ENCODE measurements at regions not wholly inside any gene's neighbourhood (a gene's known extent, or its start where the extent isn't known, plus 50 kb on each side); places are given as distances from the start of the nearest gene placed in this dataset.

DNA sequence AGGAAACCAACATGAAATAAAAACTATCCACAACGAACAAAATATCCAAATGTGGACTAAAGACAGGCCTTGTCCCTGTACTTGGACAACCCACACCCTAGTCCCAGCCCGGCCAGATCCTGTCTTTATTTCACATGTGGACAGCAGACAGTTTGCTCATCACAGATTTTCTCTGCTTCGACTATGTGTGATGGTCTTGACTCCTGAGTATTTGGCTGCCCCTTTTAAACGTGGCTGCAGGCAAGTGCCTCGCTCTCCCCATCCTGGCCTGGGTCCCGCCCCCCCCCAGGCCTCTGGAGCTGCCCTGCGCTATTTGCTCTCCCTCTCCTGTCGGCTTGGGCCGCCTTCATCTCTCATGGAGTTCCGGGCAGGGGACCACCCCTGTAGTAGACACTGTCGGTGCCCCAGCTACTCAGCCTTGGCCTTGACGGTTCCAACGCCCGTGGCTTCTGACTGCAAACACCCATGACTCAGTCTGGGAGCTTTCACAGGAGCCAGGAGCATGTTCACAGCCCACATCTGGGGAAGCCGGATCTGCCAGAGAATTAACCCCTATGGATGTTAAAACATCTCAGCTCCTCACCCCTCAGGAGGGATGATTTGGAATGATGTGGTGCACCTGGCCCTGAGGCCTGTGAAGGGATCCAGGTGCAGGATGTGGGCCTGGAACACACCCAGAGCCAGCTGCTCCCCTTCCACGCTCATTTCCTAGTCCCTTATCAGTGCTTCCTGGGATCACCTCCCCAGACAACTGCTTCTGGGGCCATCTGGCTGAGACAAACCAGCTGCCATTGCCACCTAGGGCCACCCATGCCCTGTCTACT lies 229.7 kb upstream of the RPL38 start:
- TF ChIP-seq, protein P1, sequence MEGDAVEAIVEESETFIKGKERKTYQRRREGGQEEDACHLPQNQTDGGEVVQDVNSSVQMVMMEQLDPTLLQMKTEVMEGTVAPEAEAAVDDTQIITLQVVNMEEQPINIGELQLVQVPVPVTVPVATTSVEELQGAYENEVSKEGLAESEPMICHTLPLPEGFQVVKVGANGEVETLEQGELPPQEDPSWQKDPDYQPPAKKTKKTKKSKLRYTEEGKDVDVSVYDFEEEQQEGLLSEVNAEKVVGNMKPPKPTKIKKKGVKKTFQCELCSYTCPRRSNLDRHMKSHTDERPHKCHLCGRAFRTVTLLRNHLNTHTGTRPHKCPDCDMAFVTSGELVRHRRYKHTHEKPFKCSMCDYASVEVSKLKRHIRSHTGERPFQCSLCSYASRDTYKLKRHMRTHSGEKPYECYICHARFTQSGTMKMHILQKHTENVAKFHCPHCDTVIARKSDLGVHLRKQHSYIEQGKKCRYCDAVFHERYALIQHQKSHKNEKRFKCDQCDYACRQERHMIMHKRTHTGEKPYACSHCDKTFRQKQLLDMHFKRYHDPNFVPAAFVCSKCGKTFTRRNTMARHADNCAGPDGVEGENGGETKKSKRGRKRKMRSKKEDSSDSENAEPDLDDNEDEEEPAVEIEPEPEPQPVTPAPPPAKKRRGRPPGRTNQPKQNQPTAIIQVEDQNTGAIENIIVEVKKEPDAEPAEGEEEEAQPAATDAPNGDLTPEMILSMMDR (conservative IDR thresholded peaks at IDR 0.05), result no peak
- H3K27ac ChIP-seq, result no peak overlapping the region

DNA sequence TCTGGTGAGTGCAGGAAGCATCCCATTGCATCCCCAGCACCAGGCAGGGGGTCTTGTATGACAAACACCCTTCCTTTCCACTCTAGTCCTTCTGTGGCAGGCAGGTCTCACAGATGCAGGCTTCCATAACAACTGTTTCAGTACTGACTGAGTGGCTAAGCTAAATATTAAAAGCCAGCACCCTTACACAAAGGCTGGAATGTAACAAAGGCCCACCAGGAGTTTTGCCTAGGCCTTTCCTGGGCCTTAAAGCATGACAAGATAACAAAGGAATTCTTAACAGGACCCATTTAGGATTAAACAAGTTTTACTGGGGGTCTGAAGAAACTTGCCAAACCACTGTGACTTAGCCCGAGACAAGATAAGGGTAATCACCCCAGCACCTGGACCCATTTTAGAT lies 228.9 kb upstream of the RPL38 start:
- no peak overlapping the region for H3K27ac ChIP-seq

DNA sequence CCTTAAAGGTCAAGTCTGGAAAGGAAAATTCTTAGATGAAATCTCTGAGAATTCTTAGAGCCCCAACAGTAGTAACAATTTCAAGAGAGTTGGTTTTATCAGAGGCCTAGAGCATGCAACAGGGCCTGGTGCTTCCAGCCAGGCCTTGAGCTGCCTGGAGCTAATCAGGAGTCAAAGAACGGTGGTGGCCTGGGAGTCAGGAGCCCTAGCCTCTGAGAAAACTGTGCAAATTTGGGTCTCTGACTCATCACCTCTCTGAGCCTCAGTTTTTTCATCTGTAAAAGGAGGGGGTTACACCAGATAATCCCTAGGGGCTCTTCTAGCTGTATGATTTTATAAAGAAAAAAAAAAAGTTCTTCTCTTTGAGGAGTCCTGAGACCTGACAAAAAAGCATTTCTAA lies 227.3 kb upstream of the RPL38 start:
- no peak overlapping the region for H3K27ac ChIP-seq
- TF ChIP-seq, protein P1 (conservative IDR thresholded peaks at IDR 0.05), result no peak

More for the DNA sequence above, 228.9 kb upstream of the RPL38 start:
- TF ChIP-seq, protein P1 (conservative IDR thresholded peaks at IDR 0.05), result no peak

DNA sequence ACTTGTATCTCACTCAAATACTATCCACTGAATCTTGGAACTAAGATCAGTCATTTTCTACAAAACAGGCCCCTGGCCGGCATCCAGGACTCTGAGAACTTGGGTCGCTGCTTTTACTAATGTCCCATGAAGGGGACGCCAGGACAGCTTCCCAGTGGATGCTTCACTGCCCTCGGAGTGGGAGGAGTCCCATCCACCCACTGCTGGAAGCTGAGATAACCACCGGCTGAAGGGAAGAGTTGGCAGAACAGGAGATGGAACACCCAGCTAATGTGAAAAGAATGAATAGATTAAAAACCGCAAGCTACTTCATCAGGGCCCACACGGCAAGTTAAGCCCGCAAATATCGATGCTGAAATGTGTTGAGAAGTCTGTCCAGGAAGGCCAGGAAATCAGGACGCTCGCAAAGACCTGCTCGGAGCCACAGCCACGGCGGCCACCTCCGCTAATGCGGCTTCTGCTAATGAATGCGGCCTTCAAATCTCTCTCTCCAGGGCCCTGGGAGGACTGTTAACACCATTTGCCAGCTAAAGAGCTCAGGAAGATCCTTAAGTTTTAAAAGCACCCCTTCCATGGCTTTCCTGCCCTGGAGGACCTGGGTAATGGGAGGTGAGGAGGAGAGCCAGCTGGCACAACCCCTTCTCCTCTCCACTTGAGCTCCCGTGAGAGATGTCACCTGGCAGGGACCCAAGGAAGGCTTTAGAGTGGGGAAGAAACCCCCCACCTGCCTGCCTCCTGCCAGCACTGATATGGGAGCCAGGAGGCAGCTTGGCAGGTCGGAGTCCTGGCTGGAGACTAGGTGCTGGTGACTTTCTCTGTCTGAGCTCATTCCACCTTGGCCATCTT lies 226.6 kb upstream of the RPL38 start:
- H3K27ac ChIP-seq, result no peak overlapping the region
- TF ChIP-seq, protein P1 (conservative IDR thresholded peaks at IDR 0.05), result no peak

DNA sequence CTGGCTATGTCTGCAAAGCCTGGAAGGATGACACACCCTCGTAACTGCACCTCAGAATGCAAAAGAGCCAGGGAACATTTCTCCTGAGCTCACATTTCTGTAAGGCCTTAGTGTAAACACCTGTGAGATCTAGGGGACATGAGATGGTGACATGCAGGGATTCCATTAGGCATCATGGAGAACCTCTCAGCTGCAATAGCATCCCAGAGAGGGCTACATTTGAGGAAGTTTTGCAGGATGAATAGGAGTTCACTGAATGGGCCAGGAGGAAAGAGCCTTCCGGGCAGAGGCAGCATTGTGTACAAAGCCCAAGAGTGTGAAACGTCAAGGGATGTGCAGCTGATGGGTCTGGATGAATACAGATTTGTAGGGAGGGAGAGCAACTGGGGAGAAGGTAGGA lies 223.0 kb upstream of the RPL38 start:
- TF ChIP-seq, protein P1 (conservative IDR thresholded peaks at IDR 0.05), result no peak

DNA sequence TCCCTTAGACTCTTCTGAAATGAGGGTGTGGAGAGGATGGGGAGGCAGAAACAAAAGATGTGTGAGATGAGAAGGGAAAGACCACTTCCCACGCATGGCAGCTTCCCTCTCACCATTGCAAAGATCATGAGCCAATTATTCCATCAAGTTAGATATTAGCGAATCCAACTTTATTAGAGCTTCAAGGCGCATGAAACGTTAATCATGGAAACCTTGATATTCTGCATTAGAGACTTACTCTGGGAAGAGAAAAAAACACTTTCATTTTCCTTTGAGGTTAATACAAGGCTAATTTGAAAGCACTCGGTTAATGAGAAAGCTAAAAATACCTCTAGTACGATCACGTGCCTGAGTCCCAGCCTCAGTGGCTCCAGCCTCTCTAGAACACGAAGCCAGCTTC lies 220.6 kb upstream of the RPL38 start:
- TF ChIP-seq, protein P1 (conservative IDR thresholded peaks at IDR 0.05), result no peak
- H3K27ac ChIP-seq, result no peak overlapping the region

More for the DNA sequence above, 223.0 kb upstream of the RPL38 start:
- H3K27ac ChIP-seq, result no peak overlapping the region
